Adrenal gland (tissue), 5 donors: ENCODE measurements at regions not wholly inside any gene's neighbourhood (a gene's known extent, or its start where the extent isn't known, plus 50 kb on each side); places are given as distances from the start of the nearest gene placed in this dataset.

Experiments used
- CTCF ChIP-seq, 6 experiments: fragments of 450-650 bp in 4 of 6; fragments of 200-600 bp in 2 of 6; sonication (generic) in 1 of 6; IDR thresholded peaks; 1 replicate in 5 of 6; 2 replicates in 1 of 6; pipeline versions ENCODE4 v1.5.1 to v1.8.0; 2016 to 2021; ENCODE audit warnings: antibody characterized with exemption in 6 of 6, mild to moderate bottlenecking in 2 of 6, moderate library complexity in 1 of 6
- POLR2A ChIP-seq, 2 donors: fragments of 450-650 bp; IDR thresholded peaks; one replicate each; pipeline ENCODE4 v1.6.1; 2017; ENCODE audit warnings: antibody characterized with exemption in 2 of 2, mild to moderate bottlenecking in 2 of 2, moderate library complexity in 1 of 2
- donor health status: DM: no; HTN: no; CAD: no.

DNA sequence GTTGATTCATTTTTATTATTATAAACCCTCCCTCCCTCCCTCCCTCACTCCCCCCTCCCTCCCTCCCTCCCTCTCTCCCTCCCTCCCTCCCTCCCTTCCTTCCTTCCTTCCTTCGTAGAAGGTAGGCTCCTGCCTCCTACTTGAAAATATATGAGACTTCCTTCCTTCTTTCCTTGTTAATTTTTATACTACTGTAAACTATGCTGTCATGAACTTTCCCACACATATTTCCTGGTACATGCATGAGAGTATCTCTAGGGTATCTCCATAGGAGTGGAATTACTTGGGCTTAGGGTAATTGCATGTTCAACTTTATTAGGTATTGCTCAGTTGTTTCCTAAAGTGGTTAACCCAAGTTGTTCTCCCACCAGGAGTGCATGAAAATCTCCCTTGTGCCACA is 330.6 kb downstream of the KCNRG start:
- TF ChIP-seq CTCF (IDR thresholded peaks at IDR 0.05) (no peak), POLR2A (IDR thresholded peaks at IDR 0.05) (no peak)
